GM21423 (cell line): ENCODE measurements at regions not wholly inside any gene's neighbourhood (a gene's known extent, or its start where the extent isn't known, plus 50 kb on each side); places are given as distances from the start of the nearest gene placed in this dataset.

ENCODE experiments used
- ATAC-seq: cut with Tn5 transposase; IDR thresholded peaks from one replicate; pipeline ENCODE4 v1.9.1; 2021; ENCODE audit warnings: mild to moderate bottlenecking, moderate library complexity; ENCODE audit not compliant: unreplicated experiment

- no peak for ATAC-seq
Measured at GRCh38 chr12:74899031-74899829, 310.4 kb downstream of the KCNC2 start.

GRCh38 chr12:74900232-74900631 lies 309.4 kb downstream of the KCNC2 start:
- ATAC-seq: no peak

- ATAC-seq: no peak
Measured at GRCh38 chr12:74903522-74903921, 306.1 kb downstream of the KCNC2 start.

- ATAC-seq: no peak
Measured at GRCh38 chr12:74906224-74906623, 303.4 kb downstream of the KCNC2 start.

GRCh38 chr12:74910831-74911230 lies 298.8 kb downstream of the KCNC2 start:
- no peak for ATAC-seq

GRCh38 chr12:74914378-74914777 lies 295.3 kb downstream of the KCNC2 start:
- ATAC-seq: no peak

DNA sequence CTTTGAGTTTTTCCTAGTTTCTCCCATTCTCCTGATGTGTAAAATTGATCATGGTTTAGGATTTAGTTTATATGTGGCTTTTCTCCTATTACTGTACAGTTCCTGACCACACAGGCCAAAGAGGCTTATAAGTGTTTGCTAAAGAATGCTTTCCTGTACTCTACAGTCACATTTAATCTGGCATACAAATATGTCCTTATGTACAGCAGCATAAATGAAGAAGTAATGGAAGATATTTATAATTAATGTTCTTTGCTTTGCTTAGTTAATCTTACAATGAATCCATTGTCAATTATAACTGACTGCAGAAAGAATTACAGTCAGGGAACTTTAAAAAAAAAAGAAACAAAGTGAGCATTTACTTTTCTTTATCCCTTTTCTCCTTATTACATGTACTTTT lies 293.9 kb downstream of the KCNC2 start:
- no peak for ATAC-seq

GRCh38 chr12:74917743-74918142 lies 291.9 kb downstream of the KCNC2 start:
- ATAC-seq: no peak

- ATAC-seq: no peak
Measured at GRCh38 chr12:74918291-74918690, 291.3 kb downstream of the KCNC2 start.

DNA sequence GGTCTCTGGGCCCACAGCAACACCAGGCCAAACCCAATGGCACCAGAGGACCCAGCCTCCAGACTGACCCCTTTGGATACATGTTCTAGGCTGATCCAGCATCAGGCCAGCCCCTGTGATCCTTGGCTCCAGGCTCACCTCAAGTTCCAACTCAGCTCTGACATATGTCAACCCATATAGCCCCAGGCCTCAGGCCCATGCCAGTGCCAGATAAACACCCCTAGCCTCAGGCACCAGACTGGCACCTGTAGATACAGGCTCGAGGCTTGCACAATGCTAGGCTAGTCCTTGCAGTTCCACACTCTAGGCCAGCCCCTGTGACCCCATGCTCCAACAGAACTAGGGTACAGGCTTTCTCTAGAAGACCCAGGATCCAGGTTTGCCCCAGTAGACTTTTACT lies 287.5 kb downstream of the KCNC2 start:
- ATAC-seq: no peak

DNA sequence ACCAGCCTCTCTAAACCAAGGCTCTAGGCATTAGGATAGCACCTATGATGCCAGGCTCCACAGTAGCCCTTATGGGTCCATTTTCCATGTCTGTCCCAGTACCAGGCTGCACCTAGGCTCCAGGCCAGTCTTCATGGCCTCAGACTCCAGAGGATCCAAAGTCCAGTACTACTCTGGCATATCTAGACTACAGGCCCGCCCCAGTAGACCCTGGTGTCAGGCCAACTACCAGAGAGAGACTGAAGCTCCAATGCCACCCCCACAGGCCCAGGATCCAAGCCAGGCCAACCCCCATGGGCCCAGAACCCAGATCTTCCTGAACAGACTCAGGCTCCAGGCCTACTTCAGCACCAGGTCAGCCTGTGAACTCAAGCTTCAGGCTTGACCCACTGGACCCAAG lies 287.0 kb downstream of the KCNC2 start:
- ATAC-seq: no peak

- no peak for ATAC-seq
Measured at GRCh38 chr12:74941670-74942069, 268.0 kb downstream of the KCNC2 start.

DNA sequence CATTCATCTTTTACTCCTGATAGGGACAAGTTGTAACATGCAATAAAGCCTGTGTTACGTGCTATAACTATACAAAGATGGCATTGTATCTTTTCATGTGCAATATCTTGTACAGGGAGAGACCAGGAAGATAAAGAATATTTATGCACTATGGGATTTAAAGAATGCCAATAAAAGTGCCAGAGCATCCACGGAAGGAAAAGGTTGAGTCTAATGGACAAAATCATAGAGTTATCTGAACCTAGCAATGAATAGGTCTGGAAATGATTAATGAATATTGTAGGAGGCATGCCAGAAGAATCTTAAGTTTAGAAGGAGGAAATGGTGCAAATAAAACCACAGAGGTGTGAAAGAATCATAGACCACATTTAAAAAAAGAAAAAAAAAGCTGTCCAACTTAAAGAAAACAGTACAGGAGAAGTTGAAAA lies 263.9 kb downstream of the KCNC2 start:
- no peak for ATAC-seq

GRCh38 chr12:74953697-74954096 lies 255.9 kb downstream of the KCNC2 start:
- ATAC-seq: no peak

DNA sequence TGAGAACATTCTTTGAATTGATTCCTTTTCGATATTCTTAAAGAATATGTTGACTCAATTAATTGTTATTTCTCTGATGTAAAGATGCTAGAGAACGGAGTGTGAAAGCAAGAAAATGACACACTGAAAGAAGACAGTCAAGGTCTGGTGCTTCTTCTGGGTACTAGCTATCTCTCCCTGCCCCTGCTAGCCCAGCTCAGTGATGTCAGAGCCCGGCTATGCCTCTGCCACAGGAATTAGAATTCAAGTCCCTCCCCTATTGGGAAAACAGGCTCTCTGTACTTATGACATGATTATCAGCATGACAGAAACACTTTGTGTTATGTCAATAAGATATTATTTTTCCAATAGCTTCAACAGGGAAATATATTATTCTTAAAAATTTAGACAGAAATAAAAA lies 252.4 kb downstream of the KCNC2 start:
- no peak for ATAC-seq

DNA sequence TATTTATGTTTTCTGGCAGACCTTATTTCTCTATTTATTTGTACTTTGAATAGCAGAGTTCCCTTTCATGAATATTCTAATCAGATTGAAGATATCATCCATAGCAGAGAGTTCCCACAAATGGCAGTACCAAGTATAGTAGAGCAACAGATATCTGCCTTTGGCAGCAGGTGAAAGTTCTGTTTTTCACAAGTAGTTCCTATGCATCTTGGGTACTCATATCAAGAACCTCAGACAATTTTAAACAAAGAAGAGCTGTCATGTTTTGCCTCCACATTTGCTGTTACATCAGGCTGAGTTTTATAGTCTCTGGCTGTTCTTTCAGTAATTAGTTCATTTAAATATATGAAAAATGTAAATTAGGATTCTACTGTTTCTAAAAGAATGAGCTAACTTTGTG lies 252.0 kb downstream of the KCNC2 start:
- ATAC-seq: no peak

DNA sequence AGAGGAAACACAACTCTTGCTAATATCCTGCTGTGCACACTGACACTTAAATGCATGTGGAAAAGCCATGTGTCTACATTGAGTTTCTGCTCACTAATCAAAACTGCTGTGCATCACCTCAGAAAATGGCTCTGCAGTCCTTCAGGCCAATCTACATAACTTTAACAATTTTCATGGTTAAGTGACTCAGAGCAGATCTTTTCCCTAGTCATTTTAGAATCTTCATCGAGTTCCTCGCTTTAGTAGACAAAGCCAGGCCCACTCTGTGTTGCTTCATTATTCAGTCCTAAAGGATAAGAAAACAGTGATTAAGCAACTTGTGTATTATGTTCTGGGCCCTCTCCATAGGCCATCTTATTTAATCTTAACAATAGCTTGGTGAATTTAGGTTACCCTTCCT lies 250.0 kb downstream of the KCNC2 start:
- ATAC-seq: no peak

GRCh38 chr12:74963304-74963703 lies 246.3 kb downstream of the KCNC2 start:
- ATAC-seq: no peak

GRCh38 chr12:74963867-74964331 lies 245.7 kb downstream of the KCNC2 start:
- ATAC-seq: no peak

GRCh38 chr12:74964390-74964789 lies 245.2 kb downstream of the KCNC2 start:
- ATAC-seq: no peak

DNA sequence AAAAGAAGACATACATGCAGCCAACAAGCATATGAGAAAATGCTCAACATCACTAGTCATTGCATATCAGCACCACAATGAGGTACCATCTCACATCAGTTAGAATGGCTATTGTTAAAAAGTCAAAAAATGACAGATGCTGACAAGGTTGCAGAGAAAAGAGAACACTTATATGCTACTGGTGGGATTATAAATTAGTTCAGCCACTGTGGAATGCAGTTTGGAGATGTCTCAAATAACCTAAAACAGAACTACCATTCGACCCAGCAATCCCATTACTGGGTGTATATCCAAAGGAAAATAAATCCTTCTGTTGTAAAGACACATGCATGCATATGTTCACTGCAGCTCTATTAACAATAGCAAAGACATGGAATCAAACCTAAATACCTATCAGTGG lies 238.4 kb downstream of the KCNC2 start:
- no peak for ATAC-seq

GRCh38 chr12:74977832-74978481 lies 231.7 kb downstream of the KCNC2 start:
- no peak for ATAC-seq
